ENCODE measurements at regions not wholly inside any gene's neighbourhood (a gene's known extent, or its start where the extent isn't known, plus 50 kb on each side); places are given as distances from the start of the nearest gene placed in this dataset.

DNA sequence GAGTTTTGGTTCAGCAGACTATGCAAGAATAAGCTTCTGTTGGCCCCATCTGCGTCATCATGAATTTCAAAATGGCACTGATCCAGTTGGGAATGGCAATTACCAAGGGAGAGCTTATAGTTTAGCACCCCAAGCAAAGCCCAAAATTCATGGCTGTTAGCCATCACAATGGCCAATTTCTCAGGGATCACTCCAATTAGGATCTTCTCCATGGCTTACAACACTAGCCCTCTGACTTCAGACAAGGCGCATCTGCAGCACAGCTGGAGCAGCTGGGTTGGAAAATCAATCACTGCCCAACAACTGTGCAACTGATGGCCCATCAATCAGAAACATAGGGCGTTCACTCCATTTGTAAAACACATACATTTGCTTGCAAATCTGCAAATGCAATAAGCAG is 273.6 kb downstream of the SRBD1 start:
- no peak for DNase-seq (ENCODE audit: low spot score)

GRCh38 chr2:45334205-45334604 is 276.9 kb downstream of the SRBD1 start:
- no peak for DNase-seq (ENCODE audit: low spot score)

DNA sequence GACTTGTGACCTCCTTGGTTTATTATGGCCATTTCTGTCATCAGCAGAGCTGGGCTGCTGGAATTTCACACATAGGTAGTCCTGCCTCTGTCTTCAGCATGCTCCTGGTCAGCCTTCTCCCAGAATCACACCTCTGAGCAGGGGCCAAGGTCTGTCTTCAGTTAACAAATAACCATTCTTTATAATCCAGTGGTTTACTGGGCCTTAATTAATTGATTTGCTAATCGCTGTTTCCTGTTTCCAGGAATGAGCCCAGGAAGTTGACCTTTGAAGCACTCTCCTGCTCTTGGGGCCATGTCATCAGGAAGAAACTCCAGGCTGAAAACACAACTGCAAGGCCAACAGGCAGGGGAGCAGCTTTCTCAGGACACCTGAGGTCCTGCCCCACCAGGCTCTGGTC is 278.5 kb downstream of the SRBD1 start:
- DNase-seq (ENCODE audit: low spot score) = no peak

GRCh38 chr2:45332094-45332493 is 279.0 kb downstream of the SRBD1 start:
- DNase-seq (ENCODE audit: low spot score) = no peak

GRCh38 chr2:45331410-45331786 is 279.7 kb downstream of the SRBD1 start:
- no peak for DNase-seq (ENCODE audit: low spot score)

DNA sequence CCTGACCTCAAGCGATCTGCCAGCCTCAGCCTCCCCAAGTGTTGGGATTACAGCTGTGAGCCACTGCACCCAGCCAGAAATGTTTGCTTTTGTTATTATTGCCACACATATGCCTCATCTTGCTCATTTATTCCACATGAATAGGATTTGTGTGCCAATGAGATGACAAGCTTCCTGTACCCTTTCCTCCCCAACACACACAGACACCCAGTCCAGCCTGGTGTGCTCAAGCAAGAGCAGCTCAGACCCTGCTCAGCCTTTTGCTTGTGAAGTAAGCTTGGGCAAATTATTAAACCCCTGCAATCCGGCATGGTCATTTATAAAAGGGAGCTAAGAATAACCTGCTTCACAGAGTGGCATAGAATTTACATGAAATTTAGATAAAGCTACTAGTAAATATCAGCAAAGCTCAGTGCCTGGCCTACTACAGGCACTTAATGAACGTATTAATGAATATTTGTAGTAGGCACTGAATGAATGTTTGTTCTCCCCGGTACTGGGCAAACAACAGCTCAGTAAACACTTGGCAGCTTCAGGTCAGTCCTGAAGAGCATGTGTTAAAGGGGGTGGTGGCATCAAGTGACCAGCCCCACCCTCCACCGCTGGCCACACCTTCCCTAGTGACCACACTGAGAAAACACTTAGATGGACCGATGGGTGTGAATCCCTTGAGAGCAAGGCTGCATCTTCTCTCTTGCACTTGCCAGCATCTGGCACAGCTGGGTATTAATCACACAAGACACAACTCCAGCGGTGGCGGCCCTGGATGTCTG is 280.2 kb downstream of the SRBD1 start:
- DNase-seq (ENCODE audit: low spot score) = no peak

GRCh38 chr2:45330108-45330507 is 281.0 kb downstream of the SRBD1 start:
- no peak for DNase-seq (ENCODE audit: low spot score)

DNA sequence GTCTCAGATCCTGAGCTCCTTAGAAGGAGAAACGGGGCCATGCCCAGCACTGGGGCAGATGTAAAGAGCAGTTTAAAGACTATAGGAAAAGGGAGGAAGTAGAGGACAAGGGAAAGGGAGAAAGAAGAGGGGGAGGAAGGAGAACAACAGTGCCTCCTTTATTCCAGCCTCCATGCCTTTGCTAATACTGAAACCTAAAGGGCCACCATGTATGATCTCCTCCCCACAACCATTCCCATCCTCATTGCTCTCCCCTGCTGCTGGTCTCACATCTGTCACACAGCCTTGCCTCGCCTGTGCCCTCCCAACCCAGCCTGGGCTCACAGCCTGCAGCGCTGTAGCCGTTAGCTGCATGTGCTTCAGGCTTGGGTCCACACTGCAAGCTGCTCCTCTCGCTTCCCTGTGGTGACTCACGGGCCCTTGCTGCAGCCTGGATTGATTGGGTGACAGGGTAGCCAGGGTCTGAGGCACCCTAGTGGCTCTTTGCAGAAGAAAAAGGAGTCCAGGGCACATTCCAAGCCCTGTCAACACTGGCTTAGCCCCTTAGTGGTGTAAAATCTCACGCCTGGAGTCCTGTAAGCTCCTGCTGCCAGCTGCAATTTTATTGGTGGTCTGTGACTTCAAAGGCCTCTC is 281.9 kb downstream of the SRBD1 start:
- DNase-seq (ENCODE audit: low spot score) = peak; percentile 32

GRCh38 chr2:45328264-45328870 is 282.7 kb downstream of the SRBD1 start:
- no peak for DNase-seq (ENCODE audit: low spot score)

DNA sequence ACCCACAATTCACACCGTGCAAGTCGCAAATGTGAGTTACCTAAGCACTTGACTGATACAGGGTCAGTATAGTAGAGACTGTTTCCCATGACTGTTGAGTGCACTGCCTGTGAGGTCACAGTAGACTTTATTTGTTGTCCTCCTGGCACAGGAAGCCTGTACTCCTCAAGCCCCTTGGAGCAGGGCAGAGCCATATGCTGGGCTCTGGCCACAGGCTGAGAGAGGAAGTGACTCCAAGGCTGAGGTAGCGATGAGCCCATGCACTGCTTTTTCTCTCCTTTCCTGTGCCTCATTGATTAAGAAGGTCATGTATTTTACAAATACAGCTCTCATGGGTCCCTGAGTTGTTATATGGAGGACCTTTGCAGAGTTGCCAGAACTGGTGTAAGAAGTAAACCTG is 287.7 kb downstream of the SRBD1 start:
- no peak for DNase-seq (ENCODE audit: low spot score)

DNA sequence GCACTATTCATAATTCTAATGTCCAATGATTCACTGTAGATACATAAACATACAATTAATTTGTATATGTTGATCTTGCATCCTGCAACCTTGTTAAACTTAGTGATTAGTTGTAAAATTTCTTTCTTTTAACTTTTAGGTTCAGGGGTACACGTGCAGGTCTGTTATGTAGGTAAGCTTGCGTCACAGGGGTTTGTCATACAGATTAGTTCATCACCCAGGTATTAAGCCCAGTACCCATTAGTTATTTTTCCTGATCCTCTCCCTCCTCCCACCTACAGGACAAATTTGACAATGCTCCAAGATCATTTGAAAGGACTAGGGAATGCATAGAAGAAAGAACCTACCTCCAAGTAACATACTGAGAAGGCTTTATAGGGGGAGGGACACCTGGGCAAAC is 290.1 kb downstream of the SRBD1 start:
- no peak for DNase-seq (ENCODE audit: low spot score)

DNA sequence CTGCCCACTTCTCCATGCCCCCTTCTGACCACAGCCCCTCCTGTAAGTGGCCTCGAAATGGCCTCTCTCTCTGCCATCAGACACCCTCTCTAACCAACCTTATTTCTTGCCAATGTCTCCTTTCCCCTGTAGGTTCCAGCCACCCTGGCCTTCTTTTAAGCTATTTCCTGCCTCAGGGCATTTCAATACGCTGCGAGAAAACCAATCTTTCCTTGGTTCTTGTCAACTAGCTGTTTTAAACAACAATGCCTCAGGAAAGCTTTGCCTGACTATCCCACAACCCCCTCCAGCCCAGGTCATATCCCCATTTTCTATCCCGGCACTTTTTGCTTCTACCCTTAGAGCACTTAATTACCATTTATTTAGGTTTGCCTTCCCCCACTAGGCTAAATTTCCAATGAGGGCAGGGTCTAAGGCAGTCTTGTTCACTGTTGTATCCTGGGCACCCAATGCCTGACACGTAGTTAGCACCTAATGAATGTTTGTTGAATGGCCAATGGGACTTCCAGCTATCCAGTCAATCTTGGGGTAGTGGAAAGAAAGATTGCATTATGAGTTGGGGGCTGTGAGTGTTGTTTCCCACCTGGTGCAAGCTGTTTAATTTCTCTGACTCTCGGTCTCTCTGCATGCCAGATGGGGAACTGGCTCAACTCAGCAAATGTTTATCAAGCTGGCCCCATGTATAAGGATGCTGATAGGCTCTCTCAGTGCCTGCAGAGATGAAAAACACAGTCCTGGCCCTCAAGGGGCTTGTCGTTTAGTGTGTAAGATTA is 291.2 kb downstream of the SRBD1 start:
- no peak for DNase-seq (ENCODE audit: low spot score)

DNA sequence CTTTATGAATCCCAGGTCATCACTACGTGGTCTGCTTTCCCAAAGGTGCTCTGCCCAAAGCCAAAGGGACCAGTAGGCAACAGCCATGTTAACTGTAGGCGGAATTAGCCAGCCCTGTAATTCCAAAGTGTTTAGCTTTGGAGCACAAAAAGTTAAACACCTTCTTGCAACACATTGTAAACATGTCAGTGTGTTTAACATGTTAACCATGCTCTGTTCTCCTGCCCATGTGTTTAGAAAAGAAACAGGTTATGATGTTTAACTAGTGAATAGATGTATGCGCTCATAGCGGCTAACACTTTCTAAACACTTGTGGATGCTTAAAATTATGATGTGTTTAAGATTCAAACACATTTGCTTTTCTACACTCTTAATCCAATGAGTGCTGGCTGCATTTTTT is 292.4 kb downstream of the SRBD1 start:
- no peak for DNase-seq (ENCODE audit: low spot score)

GRCh38 chr2:45316576-45317338 is 294.3 kb downstream of the SRBD1 start:
- DNase-seq (ENCODE audit: low spot score) = no peak

- no peak for DNase-seq (ENCODE audit: low spot score)
Observed at GRCh38 chr2:45315861-45316260, 295.2 kb downstream of the SRBD1 start.

DNA sequence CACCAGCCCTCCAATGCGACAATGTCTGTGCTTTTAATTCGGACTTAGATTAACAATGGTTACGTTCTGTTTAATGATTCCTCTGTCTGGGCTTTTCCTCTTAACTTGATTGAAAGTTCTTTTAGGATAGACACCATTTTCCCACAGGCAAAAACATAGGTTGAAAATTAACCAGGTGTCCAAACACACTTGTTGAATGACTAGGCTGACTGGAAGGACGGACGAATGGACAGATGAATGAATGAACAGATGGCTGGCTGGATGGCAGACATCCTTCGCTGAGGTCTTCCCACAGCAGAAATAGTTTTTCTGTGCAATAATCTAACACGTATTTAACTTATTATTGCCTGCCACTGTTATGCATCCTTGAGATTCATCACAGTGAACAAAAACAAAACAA is 298.8 kb downstream of the SRBD1 start:
- DNase-seq (ENCODE audit: low spot score) = no peak

GRCh38 chr2:45311559-45311958 is 299.5 kb downstream of the SRBD1 start:
- no peak for DNase-seq (ENCODE audit: low spot score)

- no peak for DNase-seq (ENCODE audit: low spot score)
Observed at GRCh38 chr2:45307147-45307546, 297.9 kb upstream of the SIX2 start.

GRCh38 chr2:45305599-45305998 is 296.3 kb upstream of the SIX2 start:
- no peak for DNase-seq (ENCODE audit: low spot score)

GRCh38 chr2:45303417-45304202 is 294.4 kb upstream of the SIX2 start:
- DNase-seq (ENCODE audit: low spot score) = no peak

Data from H4 (cell line).